ENCODE measurements at regions not wholly inside any gene's neighbourhood (a gene's known extent, or its start where the extent isn't known, plus 50 kb on each side); places are given as distances from the start of the nearest gene placed in this dataset.

- H3K9me3 ChIP-seq (replicated peaks; ENCODE audit: control insufficient read depth, insufficient read depth, low read length), result no peaks in the 10 kb centered on the region
- H3K4me3 ChIP-seq, result no peak overlapping the region
- SMC1A ChIA-PET (ENCODE audit: uncharacterized antibody, unreplicated experiment), result no interaction called here
- H3K4me2 ChIP-seq (ENCODE audit: control insufficient read depth, insufficient read depth), result no peak overlapping the region
- RAD21 ChIA-PET (ENCODE audit: unreplicated experiment), result no interaction called here
- POLR2A ChIA-PET, result no interaction called here
- intact Hi-C loops (cut with micrococcal nuclease; ENCODE audit: unreplicated experiment), result no loop called here
- in situ Hi-C loops (cut with MboI), result no loop called here
- no peak overlapping the region for H3K27ac ChIP-seq (ENCODE audit: control insufficient read depth, insufficient read depth)
- no peaks in the 10 kb centered on the region for H3K4me1 ChIP-seq (ENCODE audit: control insufficient read depth, insufficient read depth, low read length)
- no peaks in the 10 kb centered on the region for H3K79me2 ChIP-seq (ENCODE audit: control insufficient read depth, insufficient read depth, low read length)
- 13% methylated on average over 2 of the region's 2 CpGs for WGBS (ENCODE audit: insufficient coverage, insufficient replicate concordance, low lambda C conversion rate, missing lambda C conversion rate)
- H4K20me1 ChIP-seq (ENCODE audit: control insufficient read depth, insufficient read depth), result no peaks in the 10 kb centered on the region
- no peak for DNase-seq (ENCODE audit: low read depth, low spot score)
- H3K36me3 ChIP-seq (ENCODE audit: control insufficient read depth in 2 of 2, insufficient read depth in 2 of 2, low read length in 1 of 2), result no peaks in the 10 kb centered on the region
- no peak overlapping the region for H2AFZ ChIP-seq (ENCODE audit: control insufficient read depth, low read depth, low read length)
- CTCF ChIA-PET, result no interaction called here
- TF ChIP-seq RELB (IDR thresholded peaks at IDR 0.05; ENCODE audit: low read depth) (no peak), ETV6 (conservative IDR thresholded peaks at IDR 0.05 in 1 of 2, IDR thresholded peaks at IDR 0.05 in 1 of 2; ENCODE audit: borderline replicate concordance in 1 of 2, low read depth in 1 of 2) (no peak), RBBP5 (conservative IDR thresholded peaks at IDR 0.05) (no peak), BACH1 (IDR thresholded peaks at IDR 0.05; ENCODE audit: borderline replicate concordance) (no peak), MYB (IDR thresholded peaks at IDR 0.05; ENCODE audit: borderline replicate concordance, low read depth, low read length) (no peak), SKIL (IDR thresholded peaks at IDR 0.05; ENCODE audit: low read depth, poor library complexity, severe bottlenecking) (no peak), JUNB (IDR thresholded peaks at IDR 0.05) (no peak), ZNF384 (IDR thresholded peaks at IDR 0.05; ENCODE audit: borderline replicate concordance, low read depth, low read length) (no peak), NBN (IDR thresholded peaks at IDR 0.05) (no peak)
- TF ChIP-seq, protein P1, sequence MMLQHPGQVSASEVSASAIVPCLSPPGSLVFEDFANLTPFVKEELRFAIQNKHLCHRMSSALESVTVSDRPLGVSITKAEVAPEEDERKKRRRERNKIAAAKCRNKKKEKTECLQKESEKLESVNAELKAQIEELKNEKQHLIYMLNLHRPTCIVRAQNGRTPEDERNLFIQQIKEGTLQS (IDR thresholded peaks at IDR 0.05; ENCODE audit: borderline replicate concordance, extremely low read depth, low read depth, low read length), result no peak
- H3K9ac ChIP-seq (ENCODE audit: control insufficient read depth, insufficient read depth, low read length), result no peak overlapping the region
- H3K27me3 ChIP-seq (replicated peaks in 1 of 2; ENCODE audit: control insufficient read depth in 2 of 2, insufficient read depth in 2 of 2, low read length in 1 of 2), result no peaks in the 10 kb centered on the region; a peak in 1 of 4 replicates
- FAIRE-seq, result no peak
- BruUV-seq (replicated peaks), result no TSS peak
- ATAC-seq, result no peak
Observed at GRCh38 chr1:115910231-115910630, 66.1 kb upstream of the SLC22A15 start.
